NCI-H526 treated with DMSO at 0.1 percent for 48 hours (cell line): ENCODE measurements at regions not wholly inside any gene's neighbourhood (a gene's known extent, or its start where the extent isn't known, plus 50 kb on each side); places are given as distances from the start of the nearest gene placed in this dataset.

ENCODE experiments used
- DNase-seq: peaks from one replicate; lab custom pipeline; 2025; lab: John Stamatoyannopoulos, UW

DNA sequence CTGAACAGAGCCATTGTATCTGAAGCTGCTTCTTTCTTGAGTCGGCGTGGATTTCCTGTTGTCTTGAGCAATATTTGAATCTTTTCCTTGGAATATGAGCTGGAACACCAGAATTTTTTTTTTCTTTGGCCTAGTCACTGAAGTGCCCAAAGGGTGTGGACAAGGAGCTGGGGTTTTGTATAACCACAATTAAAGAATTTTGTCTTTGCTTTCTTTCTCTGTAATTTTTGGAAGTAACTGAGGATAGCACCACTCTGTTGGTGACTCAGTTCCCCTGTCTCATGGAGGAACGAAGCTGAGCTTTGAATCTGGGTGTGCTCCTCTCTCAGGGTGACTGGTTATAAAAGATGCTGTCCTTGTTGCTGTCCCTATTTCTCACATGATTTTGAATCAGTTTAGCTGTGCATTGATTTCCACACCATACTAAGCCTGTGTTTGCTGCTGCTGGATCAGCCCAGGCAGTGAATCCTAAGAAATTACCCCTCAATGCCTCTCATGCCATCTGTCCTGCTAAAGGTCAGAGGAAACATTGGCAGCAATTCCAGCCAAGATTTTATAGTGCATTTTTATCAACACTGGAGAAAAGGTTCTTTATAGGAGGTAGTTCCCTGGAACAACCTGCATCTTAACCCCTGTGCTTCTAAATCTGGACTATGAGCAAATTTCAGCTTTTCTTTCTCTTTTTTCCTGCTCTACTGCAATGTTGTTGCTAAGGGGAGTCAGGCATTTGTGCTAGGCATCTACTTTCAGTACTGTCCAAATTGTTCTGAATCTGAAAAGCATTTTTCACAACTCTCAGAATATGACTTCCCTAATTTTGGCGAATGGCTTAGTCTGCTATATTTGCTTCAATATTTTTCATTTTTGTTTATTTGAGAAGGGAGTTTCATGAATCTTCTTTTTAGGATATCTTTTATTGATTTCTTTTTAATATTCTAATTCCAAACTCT, 540.8 kb downstream of the SOX6 start:
- DNase-seq: no peak

DNA sequence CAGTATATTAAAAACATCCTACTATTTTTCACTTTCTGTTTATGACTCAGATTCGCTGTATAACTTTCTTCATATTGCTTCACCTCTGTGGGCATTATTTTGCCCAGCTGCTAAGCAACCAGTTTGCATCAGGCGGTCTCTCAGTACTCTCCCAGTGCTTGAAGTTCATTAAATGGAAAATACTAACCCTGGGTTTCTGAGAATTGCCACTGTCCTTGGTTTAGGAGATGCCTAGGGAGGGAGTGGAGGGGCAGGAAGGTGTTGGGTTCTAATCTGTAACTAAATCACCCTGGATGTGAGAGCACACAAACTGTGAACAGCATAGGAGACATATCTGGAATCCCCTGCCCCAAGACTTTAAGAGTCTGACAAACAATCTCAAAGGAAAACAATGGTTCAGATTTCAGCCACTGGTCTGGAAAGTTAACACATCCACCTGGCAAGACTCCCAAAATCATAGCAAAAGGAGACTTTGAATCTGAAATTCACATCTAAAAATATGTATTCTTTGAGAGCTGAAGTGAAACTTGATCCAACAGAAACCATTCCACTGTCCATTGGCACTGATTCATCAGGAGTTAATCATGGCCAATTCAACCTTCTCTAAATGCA, 540.0 kb downstream of the SOX6 start:
- DNase-seq: no peak

DNA sequence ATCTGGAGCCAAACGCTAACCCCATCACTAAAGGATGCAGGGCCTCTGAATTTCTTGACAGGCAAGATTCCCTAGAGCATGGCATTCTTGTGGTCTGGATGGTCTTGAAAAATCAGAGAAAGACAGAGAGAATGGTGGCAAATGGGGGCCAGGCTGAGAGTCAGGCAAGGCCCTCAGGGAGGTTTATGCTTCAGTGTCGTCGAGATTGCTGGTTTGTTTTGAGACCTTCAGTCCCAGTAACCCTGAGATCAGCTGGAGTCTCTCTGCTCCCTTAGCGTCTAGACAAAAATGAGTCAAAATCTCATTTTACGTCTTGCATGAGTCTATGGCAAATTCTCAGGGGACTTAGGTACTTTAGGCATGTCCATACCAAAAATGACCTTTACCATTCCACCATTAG, 539.3 kb downstream of the SOX6 start:
- DNase-seq: no peak

DNA sequence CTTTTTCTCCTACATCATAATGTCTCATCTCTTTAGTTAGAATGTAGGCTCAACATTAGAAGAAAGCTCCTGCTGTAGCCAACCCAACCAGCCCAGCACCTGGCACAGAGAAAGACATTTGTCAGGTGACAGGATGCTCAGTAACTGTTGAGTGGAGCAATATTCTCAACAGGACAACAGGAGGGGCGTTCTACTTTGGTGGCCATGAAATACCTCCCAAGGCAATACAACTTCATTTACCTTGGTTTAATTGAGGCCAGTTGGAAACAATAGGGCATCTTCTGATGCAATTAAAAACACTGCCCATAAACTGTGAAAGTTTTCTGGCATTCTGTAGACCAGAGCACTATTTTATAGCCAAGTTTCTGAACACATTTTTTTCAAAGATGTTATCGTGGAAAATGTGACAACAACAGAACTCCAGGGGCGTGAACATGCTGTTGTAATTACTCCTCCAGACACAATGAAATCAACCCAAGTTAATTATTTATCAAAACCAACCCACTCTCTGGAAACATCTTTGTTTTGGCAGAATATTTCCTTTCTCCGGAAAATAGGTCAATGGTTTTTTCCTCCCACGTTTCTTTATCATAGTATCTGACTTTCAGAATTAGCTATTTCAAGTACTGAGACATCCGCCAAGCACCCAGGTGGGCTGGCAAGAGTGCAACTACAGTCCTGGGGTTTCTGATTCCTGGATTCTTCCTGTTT, 538.1 kb downstream of the SOX6 start:
- no peak for DNase-seq

DNA sequence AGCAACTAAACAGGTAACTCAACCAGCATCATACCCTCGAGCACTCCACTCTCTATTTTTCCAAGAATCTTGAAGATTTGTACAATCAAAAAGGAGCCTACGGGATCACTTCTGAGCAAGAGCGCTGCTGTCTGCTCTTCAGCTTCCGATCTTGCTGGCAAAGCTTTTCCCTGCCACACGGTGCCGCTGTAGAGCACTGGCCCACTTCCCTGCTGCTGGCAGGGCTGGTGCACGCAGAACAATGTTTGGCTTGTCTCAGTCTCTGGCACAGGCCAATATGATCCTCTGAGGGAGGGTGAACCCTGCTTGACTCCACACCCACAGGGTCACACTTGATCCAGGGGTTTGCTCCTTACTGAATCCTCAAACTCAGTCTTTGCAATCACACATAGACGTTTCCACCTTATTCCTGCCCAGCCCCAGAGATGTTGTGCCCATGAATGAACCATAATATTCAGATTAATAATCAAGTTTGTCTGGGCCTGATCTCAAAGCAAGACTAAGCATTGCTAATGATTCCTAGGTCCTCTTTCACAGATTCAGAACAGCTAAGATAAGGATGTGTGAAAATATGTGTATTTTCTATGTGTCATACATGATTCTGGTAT, 536.6 kb downstream of the SOX6 start:
- peak; percentile 49 for DNase-seq

DNA sequence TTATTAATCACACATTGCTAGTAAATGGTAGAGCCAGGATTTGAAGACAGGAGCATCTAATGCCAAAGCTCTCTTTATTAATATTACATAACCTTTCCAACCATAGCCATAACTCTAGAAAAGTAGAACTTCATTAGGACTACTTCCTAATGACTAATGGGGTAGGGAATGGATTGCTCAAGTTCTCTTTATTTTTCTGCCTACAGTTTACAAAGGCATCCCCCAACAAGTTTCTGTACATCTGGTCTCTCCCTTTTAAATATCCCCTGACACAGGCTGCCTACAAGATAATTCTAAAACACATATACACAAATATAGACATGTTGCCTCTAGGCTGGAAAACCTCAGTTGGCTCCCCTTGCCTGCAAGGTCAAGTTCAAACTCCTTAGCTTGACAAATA, 534.9 kb downstream of the SOX6 start:
- DNase-seq: no peak

DNA sequence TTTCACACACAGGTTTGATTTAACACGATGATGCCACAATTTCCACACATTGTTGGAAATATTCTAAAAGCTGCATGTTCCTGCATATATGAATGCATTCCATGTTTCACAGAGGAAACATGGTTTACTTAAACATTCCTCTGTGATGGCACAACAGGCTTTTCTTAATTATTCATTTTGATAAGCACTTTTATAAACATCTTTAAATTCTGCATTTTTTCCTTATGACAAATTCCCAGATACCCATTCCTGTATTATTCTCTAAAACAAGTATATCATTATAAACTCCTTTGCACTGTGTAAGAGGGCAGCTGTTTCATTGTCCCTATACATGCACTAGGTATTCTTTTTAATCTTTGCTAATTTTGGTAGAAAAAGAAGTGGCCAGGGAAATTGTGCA, 532.3 kb downstream of the SOX6 start:
- DNase-seq: no peak

DNA sequence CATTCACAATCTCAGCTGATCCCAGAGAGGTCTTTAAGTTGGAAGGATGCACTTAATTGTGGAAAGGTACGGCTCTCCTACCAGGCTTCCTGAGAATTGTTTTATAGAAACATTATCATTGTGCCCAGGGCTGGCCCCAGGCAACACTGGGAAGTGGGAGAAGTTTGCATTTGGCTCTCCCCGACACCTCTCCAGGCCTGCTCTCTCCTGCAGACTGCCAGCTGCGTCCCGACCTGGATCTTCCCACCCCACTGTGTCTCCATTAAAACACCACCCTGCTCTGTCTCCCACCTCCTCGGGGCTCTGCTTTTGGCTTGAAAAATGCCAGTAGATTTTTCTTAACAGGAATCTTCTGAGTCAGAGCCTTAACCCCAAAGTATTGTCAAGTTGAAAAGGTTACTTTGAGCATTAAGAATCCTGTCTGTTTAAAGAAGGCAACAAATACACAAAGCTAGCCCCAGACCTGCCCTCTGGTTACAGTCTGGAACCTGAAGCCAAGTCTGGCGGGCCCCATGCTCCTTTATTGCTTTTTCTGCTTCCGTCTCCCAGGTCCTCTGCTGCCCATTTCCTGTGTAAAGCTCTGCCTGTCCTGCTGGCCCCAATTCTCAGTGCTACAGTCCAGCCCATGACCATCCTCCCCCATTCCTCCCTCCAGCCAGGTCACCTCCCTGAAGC, 530.2 kb downstream of the SOX6 start:
- no peak for DNase-seq

DNA sequence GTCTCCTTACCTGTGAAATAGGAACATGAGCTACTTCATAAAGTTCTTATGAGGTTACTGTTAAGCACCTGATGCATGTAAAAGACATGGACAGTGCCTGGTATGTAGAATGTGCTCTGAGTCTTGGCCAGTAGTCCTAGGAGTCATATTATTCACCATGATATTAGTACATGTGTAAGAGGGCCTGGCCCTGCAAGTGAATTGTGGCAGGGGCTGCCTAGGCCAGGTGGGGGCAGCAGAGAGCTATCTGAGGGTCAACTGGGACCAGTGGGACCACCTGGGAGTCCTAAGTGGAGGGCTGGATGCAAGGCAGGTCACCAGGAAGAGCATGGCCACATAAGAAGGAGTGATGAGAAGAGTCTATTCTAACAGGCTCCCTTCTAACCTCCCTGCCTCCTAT, 529.5 kb downstream of the SOX6 start:
- DNase-seq: peak; percentile 27

DNA sequence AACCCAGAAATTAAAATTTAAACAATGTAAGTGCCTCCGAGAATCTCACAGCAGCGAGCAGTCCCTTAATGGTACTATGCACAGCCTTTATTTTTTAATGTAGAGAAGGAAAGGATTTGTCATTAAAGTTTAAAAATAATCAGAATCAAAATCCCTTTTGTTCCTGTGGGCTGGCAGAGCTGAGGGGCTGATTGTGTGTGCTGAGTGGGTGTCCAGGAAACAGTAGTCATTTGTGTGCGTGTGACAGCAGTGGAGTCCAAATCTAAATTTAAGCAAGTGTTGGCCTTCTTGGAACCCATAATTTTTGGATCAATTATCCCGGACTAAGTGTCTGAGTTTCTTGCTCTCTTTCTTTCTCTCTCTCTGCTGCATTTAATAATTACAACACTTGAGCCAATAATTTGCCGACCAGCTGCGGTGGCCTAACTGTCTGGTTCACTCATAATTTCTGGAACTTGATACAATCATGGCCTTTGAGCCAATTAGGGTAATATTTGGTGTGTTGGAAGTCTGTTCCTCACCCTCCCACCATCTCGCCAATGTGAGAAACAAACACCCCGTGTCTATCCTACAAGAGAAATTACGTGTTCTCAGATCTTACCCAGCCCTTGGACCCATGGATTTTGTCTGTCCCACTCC, 528.0 kb downstream of the SOX6 start:
- DNase-seq: no peak

DNA sequence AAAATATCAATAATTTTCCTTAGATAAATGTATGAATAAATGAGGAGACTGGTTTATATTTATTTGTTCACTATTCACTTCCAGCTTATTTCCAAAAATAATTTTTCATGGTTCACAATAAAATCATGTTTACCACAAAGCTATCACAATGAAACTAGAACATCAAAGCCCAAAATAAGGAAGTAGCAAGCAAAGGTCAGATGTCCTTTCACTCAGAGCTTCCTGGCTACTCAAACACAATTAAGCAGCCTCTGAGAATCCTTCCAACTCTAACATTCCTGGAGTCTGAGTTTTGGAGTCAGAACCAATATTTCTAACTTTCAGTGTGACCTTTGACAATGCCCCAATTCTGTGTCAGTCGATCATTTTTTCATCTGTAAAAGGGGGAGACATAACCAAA, 527.0 kb downstream of the SOX6 start:
- no peak for DNase-seq

DNA sequence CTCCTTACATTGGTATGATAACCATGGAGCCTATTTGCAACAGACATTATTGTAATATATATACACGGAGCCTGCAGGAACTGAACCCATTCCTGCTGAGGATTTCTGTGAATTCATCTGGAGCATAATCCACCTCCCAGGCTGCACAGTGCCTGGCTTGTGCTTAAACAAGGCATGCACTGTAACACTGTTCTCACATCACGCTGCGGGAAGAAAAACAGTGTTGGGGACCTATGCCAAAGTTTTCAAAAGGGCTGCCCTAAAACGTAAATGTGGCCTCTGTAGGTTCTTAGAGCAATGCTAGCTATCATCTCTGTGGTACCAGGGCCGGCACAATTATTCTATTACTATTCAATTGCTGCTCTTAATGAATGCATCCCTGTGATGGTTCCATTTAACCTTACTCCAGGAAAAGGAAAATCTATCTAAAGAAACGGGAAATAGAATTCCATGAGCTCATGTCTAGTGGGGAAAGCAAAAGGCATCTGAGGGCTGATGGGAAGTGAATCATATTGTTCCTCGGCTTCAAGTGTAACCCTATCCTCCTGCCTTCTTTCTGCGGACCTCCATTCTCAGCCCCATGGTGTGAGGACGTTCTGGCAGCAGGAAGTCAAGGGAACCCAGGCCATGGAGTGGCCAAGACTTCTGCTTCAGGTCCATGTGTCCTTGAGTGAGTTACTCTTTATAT, 525.5 kb downstream of the SOX6 start:
- no peak for DNase-seq

DNA sequence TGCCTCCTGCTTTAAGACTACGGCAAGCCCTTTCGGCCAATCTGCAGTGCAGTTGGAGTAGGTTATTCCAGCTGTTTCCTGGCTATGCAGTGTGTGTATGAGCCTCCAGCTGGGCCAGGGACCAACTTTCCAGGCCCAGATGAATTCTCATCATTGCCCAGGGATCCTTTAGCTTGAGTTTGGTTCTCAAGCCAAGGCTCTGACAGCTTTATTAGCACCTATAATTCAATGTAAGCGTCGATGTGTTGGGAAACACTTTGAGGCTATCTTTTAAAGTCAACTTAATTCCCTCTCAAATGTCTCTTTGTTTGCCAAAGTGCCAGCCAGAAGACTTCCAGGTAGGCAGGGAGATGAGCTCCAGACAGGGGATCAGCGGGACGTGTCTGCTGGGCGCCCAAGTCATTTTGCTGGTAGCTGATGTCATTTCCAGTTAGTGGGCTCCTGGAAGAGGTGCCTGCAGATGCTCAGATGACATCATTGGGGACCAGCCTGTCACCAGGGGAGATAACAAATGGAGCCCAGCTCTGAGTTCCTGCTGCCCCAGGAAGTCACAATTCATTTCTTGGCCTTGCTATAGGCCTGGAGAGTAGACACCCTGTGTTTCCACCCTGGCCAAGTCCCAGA, 520.4 kb downstream of the SOX6 start:
- DNase-seq: no peak

DNA sequence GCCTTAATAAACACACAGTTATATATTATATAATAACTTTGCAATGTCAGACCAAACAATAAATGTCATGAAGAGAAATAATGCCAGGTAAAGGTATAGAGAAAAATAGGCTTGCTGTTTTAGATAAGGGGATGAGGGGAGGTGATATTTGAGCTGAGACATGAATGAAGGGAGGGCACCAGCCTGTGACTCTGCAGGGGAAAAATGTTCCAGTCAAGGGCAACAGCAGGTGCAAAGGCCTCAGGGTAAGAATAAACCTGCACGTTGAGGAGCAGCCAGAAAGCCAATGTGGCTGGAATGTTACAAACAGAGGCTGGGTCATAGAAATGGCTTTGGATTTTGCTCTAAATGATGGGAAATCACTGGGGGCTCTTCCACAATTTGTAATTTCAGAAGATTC, 519.6 kb downstream of the SOX6 start:
- DNase-seq: no peak

DNA sequence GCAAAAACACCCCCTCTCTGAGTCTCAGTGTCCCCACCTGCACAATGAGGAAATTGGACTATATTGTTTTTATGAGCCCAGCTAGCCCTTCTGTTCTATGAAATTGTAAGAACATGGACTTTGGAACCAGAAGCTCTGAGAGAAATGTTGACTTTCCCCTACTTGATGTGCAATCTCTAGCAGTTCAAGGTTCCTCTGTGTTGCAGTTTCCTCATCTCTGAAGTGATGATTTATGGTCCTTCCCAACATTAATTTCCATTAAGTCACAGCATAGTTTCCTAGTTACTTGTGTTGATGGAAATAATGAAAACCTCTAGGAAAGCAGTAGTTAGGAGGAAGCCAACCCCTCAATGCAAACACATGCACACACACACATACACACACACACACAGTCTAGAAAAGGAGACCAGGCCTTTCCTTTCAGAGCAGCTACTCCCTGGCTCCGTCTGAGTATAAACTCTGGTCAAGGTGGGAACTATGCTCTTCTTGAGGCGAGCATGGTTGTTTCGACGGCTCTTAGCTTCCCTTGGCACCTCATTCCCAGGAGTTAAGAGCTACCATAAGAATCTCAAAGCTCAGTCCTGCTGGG, 518.4 kb downstream of the SOX6 start:
- no peak for DNase-seq

DNA sequence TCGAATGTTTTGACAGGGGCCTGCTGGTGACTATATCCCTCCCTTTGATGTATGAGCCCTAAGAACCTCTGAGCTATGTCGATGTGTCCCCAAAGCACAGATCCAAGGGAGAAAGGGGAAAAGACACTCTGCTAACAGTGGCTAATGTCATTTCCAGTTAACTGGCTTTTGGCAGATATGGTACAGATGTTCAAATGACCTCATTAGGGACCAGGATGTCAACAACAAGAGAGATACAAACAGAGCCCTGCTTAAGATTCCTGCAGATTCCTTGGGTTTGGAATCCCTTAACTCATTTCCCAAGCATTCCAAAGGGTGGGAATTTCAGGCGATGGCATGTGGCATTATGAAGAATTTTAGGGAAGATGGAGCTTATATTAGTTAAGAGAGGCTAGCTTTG, 517.3 kb downstream of the SOX6 start:
- no peak for DNase-seq

DNA sequence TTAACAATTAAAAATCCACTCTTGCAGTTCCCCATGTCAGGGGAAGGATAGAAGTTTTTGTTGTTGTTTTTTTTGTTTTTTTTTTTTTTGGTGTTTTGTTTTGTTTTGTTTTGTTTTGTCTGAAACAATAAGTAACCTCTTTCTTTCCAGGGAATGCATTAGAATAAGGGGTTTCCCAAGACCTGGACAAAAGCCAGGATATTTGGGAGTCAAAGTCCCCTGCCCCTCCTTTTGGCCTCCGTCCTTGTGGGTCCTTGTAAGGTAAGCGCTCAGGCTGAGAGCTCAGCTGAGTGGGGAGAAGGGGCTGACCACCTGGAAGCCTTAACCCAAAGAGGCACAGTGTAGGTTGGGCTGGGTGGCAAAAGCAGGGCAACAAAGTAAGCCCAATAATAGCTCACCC, 515.4 kb downstream of the SOX6 start:
- DNase-seq: no peak

DNA sequence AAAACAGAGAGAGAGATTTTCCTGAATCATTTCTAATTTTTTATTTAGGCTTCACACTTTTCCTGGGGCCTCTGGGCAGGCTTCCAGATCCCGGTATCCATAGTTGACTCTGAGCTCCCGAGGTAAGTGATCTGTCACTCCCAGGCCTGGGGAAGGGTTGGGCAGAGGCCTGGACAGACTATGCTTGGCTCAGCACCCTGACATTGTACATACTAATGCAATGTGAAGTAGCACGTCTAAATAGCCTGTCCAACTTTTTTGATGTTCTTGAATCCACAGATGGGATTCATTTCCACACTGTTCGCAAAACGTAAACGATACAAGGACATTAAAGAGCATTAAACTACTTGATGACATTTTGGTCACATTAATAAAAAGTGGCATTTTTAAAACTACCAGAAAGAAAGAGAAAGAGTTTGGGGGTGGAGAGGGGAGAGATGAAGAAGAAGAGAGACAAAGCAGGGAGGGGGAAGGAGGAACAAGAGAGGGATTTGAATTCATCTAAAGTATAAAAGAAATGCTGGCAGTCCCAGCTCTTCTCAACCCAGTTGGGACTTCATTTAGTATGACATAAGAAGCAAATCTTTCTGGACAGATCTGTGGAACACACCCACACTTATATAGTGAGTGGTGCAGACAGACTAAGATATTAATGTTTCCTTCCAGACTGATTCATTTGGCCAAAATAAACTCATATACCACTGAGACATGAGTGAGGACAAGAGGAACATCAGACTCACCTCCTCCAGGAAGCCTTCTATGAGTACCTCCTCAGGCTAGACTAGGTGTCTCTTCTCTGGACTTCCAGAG, 514.2 kb downstream of the SOX6 start:
- no peak for DNase-seq

DNA sequence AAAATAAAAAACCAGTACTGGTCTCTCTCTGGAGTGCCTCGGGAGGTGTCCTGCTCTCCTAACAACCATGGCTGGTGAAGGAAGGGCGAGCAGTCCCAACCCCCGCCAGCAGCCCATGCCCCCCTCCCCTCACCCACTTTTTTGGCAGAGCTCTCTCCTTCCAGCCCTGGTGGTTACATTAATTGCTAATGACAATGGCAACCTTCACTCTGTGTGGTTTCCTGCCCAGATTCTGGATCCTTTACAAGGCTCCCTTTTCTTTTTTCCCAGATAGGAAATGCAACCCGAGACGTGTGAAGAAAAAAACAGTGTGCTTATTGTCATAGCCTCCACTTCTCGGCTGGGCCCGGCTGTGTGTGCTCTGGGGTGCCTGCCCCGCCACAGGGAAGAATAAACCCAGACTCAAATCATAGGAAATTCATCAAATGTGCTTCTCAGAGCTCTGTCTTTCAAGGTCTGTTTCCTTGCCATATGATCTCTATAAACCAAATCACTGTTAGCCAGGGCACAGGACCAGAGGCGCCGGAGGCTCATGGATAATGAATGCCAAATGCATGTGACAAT, 513.0 kb downstream of the SOX6 start:
- no peak for DNase-seq
